Heart left ventricle (tissue), 16 donors: ENCODE measurements at regions not wholly inside any gene's neighbourhood (a gene's known extent, or its start where the extent isn't known, plus 50 kb on each side); places are given as distances from the start of the nearest gene placed in this dataset.
A peak's percentile ranks its signal among the peaks of the same experiment; 100 is the strongest.

Experiments used
- ATAC-seq, 4 donors: fragments of 200-7000 bp; cut with Tn5 transposase; one replicate each; pipeline ENCODE4 v1.9.1; 2020 to 2022; ENCODE audit warnings: moderate library complexity in 4 of 4, mild to moderate bottlenecking in 3 of 4, moderate number of reproducible peaks in 1 of 4
- DNase-seq, 5 donors: peaks; one replicate each; pipeline ENCODE4 v3.0.0-alpha.2; 2020
- H3K27ac ChIP-seq, 12 donors: fragments of 200-600 bp; sonication (generic) in 4 of 12; one replicate each; pipeline versions ENCODE4 v1.5.0 to v1.8.0; 2016 to 2022; ENCODE audit warnings: mild to moderate bottlenecking in 2 of 12
- H3K27me3 ChIP-seq, 9 donors: fragments of 200-600 bp; sonication (generic) in 2 of 9; one replicate each; pipeline versions ENCODE4 v1.5.1 to v1.8.0; 2016 to 2022; ENCODE audit warnings: mild to moderate bottlenecking in 3 of 9
- H3K36me3 ChIP-seq, 9 donors: fragments of 200-600 bp; sonication (generic) in 2 of 9; one replicate each; pipeline versions ENCODE4 v1.5.0 to v1.8.0; 2018 to 2022; ENCODE audit warnings: mild to moderate bottlenecking in 2 of 9
- H3K4me1 ChIP-seq, 12 donors: fragments of 200-600 bp; sonication (generic) in 4 of 12; one replicate each; pipeline versions ENCODE4 v1.5.0 to v1.8.0; 2016 to 2022; ENCODE audit warnings: mild to moderate bottlenecking in 3 of 12
- H3K4me3 ChIP-seq, 12 donors: fragments of 200-600 bp; sonication (generic) in 4 of 12; one replicate each; pipeline versions ENCODE4 v1.5.0 to v1.8.0; 2017 to 2022; ENCODE audit warnings: mild to moderate bottlenecking in 9 of 12, moderate library complexity in 4 of 12
- H3K9me3 ChIP-seq, 12 donors: fragments of 200-600 bp; sonication (generic) in 4 of 12; one replicate each; pipeline versions ENCODE4 v1.5.0 to v1.8.0; 2016 to 2022; ENCODE audit warnings: mild to moderate bottlenecking in 1 of 12
- CTCF ChIP-seq, 12 donors: fragments of 200-600 bp; sonication (generic) in 4 of 12; IDR thresholded peaks; one replicate each; pipeline versions ENCODE4 v1.5.0 to v1.8.0; 2018 to 2022; ENCODE audit warnings: antibody characterized with exemption in 12 of 12, mild to moderate bottlenecking in 5 of 12
- POLR2A ChIP-seq, 2 donors: fragments of 450-650 bp; IDR thresholded peaks; one replicate each; pipeline ENCODE4 v1.6.1; 2017; ENCODE audit warnings: antibody characterized with exemption in 2 of 2, mild to moderate bottlenecking in 2 of 2, moderate library complexity in 2 of 2
- WGBS, 4 donors: extraction: QIAGEN DNeasy Blood & Tissue Kit in 2 of 4; methylation state at CpG; one replicate each; pipeline versions ENCODE4 v1.1.5 to v1.1.7; 2013 to 2018; 5-methylcytosine and 5-hydroxymethylcytosine counted together
- intact Hi-C, 10 donors: fragments of 100-400 bp; cut with DNase I; formaldehyde crosslinking; loops; one replicate each; pipeline versions ENCODE4 v1.11.1 to v1.14.2; 2022
- donor health status: ischemic (EF 13 %, LVEDD 7.1; RV severe dilation, severe dysfunction).
- donor health status: healthy with polysubstance abuse.
- donor health status: DM: no; HTN: yes; CAD: no.
- donor health status: DM: no; HTN: no; CAD: no.
- donor health status: ischemic (EF 25% LVEDD 6.9; RV normal size, moderate dysfunction).
- donor health status: ischemic (EF 25% LVEDD 5.7; RV mildly dilated, moderate dysfunction).
- donor health status: healthy.
- donor health status: DM: yes; HTN: yes; CAD: no.
- donor health status: ischemic (EF 35%, LVEDD 5.7; RV mildly dilated, moderate dysfunction).
- donor health status: nonischemic (EF 11% LVEDD 7.7; RV severe dilation, severe dysfunction).
- donor health status: DM: yes; HTN: yes; CAD: no.
- donor health status: PGD.
- donor health status: ischemic (EF 29% LVEDD 5.4; RV normal size, mild dysfunction).
- donor health status: nonischemic (EF 23%, LVEDD 6.1; RV moderate dilation, normal function).

GRCh38 chr5:96588539-96588938 is 73.6 kb upstream of the CAST start:
- no peak for TF ChIP-seq POLR2A (IDR thresholded peaks at IDR 0.05)
- TF ChIP-seq CTCF (IDR thresholded peaks at IDR 0.05): no peak
- 84 to 90% (median 87%) methylated on average over 1 of the region's 1 CpG for WGBS, 4 donors
- DNase-seq: no peak
- no peaks in the 10 kb centered on the region for H3K36me3 ChIP-seq
- intact Hi-C loops: no loop called here
- peaks cover 0 to 7% (median 0%) of the 10 kb centered on the region in 12 donors for H3K4me1 ChIP-seq
- ATAC-seq: no peak
- no peak overlapping the region for H3K27ac ChIP-seq
- H3K27me3 ChIP-seq: peaks cover 0 to 3% (median 0%) of the 10 kb centered on the region in 9 donors
- H3K9me3 ChIP-seq: no peaks in the 10 kb centered on the region
- H3K4me3 ChIP-seq: no peak overlapping the region

- H3K4me1 ChIP-seq: no peaks in the 10 kb centered on the region
- DNase-seq (no peak), ATAC-seq (no peak)
- peaks cover 0 to 3% (median 0%) of the 10 kb centered on the region in 9 donors for H3K27me3 ChIP-seq
- H3K9me3 ChIP-seq: no peaks in the 10 kb centered on the region
- H3K27ac ChIP-seq: no peak overlapping the region
- WGBS, 4 donors: 86 to 90% (median 88%) methylated on average over 2 of the region's 2 CpGs
- H3K36me3 ChIP-seq: no peaks in the 10 kb centered on the region
- TF ChIP-seq POLR2A (IDR thresholded peaks at IDR 0.05) (no peak), CTCF (IDR thresholded peaks at IDR 0.05) (no peak)
- H3K4me3 ChIP-seq: no peak overlapping the region
- intact Hi-C loops: loop anchor here in 2 of 10 donors (10.0 kb wide), 1 partner anchor 206 kb away; no protein-coding TSS in a partner anchor
Observed at GRCh38 chr5:96590796-96591195, 71.4 kb upstream of the CAST start.

- DNase-seq (no peak), ATAC-seq (no peak)
- Histone ChIP-seq H3K27ac (no peak overlapping the region), H3K4me1 (peaks cover 0 to 6% (median 0%) of the 10 kb centered on the region in 12 donors), H3K9me3 (no peaks in the 10 kb centered on the region), H3K4me3 (no peak overlapping the region), H3K36me3 (no peaks in the 10 kb centered on the region), H3K27me3 (no peaks in the 10 kb centered on the region)
- TF ChIP-seq CTCF (IDR thresholded peaks at IDR 0.05) (peak in 8 of 12 donors; percentile 7 to 48 (median 27)), POLR2A (IDR thresholded peaks at IDR 0.05) (no peak)
- intact Hi-C loops: loop anchor here in 3 of 10 donors (5.0 to 10.0 kb wide), 3 partner anchors 211 to 738 kb away; no protein-coding TSS in a partner anchor
- WGBS, 4 donors: 86 to 89% (median 89%) methylated on average over 6 of the region's 6 CpGs
Observed at GRCh38 chr5:96595300-96596090, 66.7 kb upstream of the CAST start.

GRCh38 chr5:96597438-96598020 is 64.6 kb upstream of the CAST start:
- intact Hi-C loops: loop anchor here in 3 of 10 donors (2.0 to 10.0 kb wide), 4 partner anchors 213 to 740 kb away; no protein-coding TSS in a partner anchor
- peaks cover 0 to 12% (median 0%) of the 10 kb centered on the region in 12 donors for H3K4me1 ChIP-seq
- no peaks in the 10 kb centered on the region for H3K36me3 ChIP-seq
- ATAC-seq: no peak
- no peak overlapping the region for H3K27ac ChIP-seq
- no peak overlapping the region for H3K4me3 ChIP-seq
- TF ChIP-seq CTCF (IDR thresholded peaks at IDR 0.05) (no peak), POLR2A (IDR thresholded peaks at IDR 0.05) (no peak)
- 84 to 89% (median 86%) methylated on average over 4 of the region's 4 CpGs for WGBS, 4 donors
- no peaks in the 10 kb centered on the region for H3K9me3 ChIP-seq
- DNase-seq: no peak
- no peaks in the 10 kb centered on the region for H3K27me3 ChIP-seq
